Endodermal cell (in vitro differentiated cells): ENCODE measurements at regions not wholly inside any gene's neighbourhood (a gene's known extent, or its start where the extent isn't known, plus 50 kb on each side); places are given as distances from the start of the nearest gene placed in this dataset.

ENCODE experiments used
- DNase-seq: peaks from one replicate; pipeline ENCODE4 v3.0.0-alpha.2; 2017
- H3K27ac ChIP-seq: 2 replicates; pipeline ENCODE4 v1.5.1; 2013; ENCODE audit warnings: mild to moderate bottlenecking, low read depth, low read length, moderate library complexity
- H3K27me3 ChIP-seq: 2 replicates; pipeline ENCODE4 v1.6.1; 2013; ENCODE audit warnings: mild to moderate bottlenecking, low read length, moderate library complexity; ENCODE audit not compliant: insufficient read depth, control insufficient read depth, poor library complexity, severe bottlenecking
- H3K36me3 ChIP-seq: 2 replicates; pipeline ENCODE4 v1.7.0; 2013; ENCODE audit warnings: mild to moderate bottlenecking, low read length, moderate library complexity; ENCODE audit not compliant: control insufficient read depth, insufficient read depth
- H3K4me1 ChIP-seq: one replicate; pipeline ENCODE4 v1.7.0; 2013; ENCODE audit warnings: low read length; ENCODE audit not compliant: control insufficient read depth, insufficient read depth
- H3K4me3 ChIP-seq: 2 replicates; pipeline ENCODE4 v1.5.1; 2013; ENCODE audit warnings: mild to moderate bottlenecking, low read length, moderate library complexity
- H3K9ac ChIP-seq: 2 replicates; pipeline ENCODE4 v1.6.1; 2013; ENCODE audit warnings: mild to moderate bottlenecking, low read length, moderate library complexity; ENCODE audit not compliant: poor library complexity, severe bottlenecking; ENCODE audit errors: extremely low read depth
- H3K9me3 ChIP-seq: 2 replicates; pipeline ENCODE4 v1.6.1; 2013; ENCODE audit warnings: mild to moderate bottlenecking, low read length, moderate library complexity; ENCODE audit not compliant: control insufficient read depth
- H3K27ac Mint-ChIP-seq: 2 replicates; pipeline ENCODE4 v1.8.0; 2020; ENCODE audit warnings: mixed read lengths
- H3K27me3 Mint-ChIP-seq: 2 replicates; pipeline ENCODE4 v1.8.0; 2021; ENCODE audit warnings: mild to moderate bottlenecking, mixed read lengths; ENCODE audit not compliant: insufficient read depth
- H3K36me3 Mint-ChIP-seq: 2 replicates; pipeline ENCODE4 v1.8.0; 2020; ENCODE audit warnings: low read depth, mixed read lengths
- H3K4me1 Mint-ChIP-seq: 2 replicates; pipeline ENCODE4 v1.8.0; 2020; ENCODE audit warnings: mixed read lengths
- H3K4me3 Mint-ChIP-seq: 2 replicates; pipeline ENCODE4 v1.8.0; 2020; ENCODE audit warnings: mild to moderate bottlenecking, moderate library complexity, mixed read lengths
- H3K9me3 Mint-ChIP-seq: 2 replicates; pipeline ENCODE4 v1.8.0; 2020; ENCODE audit warnings: mild to moderate bottlenecking, mixed read lengths
- WGBS, 2 experiments: methylation state at CpG; one replicate each; pipeline versions ENCODE4 v1.1.5 to v1.1.7; 2013; ENCODE audit warnings: missing lambda C conversion rate in 2 of 2, mixed read lengths in 1 of 2; ENCODE audit not compliant: insufficient coverage in 1 of 2, insufficient read length in 1 of 2; 5-methylcytosine and 5-hydroxymethylcytosine counted together
- TF ChIP-seq, protein P1 (sequence below): fragments of 200-600 bp; sonication (generic); conservative IDR thresholded peaks from 2 replicates; pipeline ENCODE4 v1.5.0; 2021; ENCODE audit warnings: antibody characterized with exemption, mild to moderate bottlenecking

DNA sequence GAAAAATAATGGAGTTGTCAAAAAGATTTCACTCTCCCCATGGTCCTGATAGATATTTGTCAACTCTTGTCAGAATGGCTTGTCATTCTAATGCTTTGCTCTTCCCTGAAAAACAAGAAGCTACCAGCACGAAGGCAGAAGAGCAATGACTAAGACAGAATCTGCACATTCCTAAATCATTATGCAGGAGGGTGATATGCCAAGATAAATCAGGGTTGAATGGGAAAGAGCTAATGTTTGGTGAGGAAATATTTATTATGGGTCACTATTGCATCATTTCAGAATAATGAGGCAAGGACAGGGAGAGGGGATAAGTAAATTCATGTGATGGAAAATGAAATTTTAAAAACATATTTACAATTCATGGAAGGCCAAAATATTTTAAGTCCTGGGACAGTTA, 297.5 kb upstream of the XYLT1 start:
- H3K27ac ChIP-seq: no peak overlapping the region
- Mint-ChIP-seq H3K27me3 (no peaks in the 10 kb centered on the region), H3K9me3 (peaks cover 6% of the 10 kb centered on the region), H3K36me3 (no peaks in the 10 kb centered on the region), H3K4me1 (peaks cover 10% of the 10 kb centered on the region), H3K27ac (no peak overlapping the region), H3K4me3 (no peak overlapping the region)
- no peaks in the 10 kb centered on the region for H3K9me3 ChIP-seq
- H3K4me3 ChIP-seq: no peak overlapping the region
- 0 to 33% methylated on average over 1 of the region's 1 CpG for WGBS, 2 experiments
- H3K36me3 ChIP-seq: no peaks in the 10 kb centered on the region
- DNase-seq: no peak
- TF ChIP-seq, protein P1, sequence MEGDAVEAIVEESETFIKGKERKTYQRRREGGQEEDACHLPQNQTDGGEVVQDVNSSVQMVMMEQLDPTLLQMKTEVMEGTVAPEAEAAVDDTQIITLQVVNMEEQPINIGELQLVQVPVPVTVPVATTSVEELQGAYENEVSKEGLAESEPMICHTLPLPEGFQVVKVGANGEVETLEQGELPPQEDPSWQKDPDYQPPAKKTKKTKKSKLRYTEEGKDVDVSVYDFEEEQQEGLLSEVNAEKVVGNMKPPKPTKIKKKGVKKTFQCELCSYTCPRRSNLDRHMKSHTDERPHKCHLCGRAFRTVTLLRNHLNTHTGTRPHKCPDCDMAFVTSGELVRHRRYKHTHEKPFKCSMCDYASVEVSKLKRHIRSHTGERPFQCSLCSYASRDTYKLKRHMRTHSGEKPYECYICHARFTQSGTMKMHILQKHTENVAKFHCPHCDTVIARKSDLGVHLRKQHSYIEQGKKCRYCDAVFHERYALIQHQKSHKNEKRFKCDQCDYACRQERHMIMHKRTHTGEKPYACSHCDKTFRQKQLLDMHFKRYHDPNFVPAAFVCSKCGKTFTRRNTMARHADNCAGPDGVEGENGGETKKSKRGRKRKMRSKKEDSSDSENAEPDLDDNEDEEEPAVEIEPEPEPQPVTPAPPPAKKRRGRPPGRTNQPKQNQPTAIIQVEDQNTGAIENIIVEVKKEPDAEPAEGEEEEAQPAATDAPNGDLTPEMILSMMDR: no peak
- no peak overlapping the region for H3K9ac ChIP-seq
- H3K27me3 ChIP-seq: no peaks in the 10 kb centered on the region
- H3K4me1 ChIP-seq: no peaks in the 10 kb centered on the region

DNA sequence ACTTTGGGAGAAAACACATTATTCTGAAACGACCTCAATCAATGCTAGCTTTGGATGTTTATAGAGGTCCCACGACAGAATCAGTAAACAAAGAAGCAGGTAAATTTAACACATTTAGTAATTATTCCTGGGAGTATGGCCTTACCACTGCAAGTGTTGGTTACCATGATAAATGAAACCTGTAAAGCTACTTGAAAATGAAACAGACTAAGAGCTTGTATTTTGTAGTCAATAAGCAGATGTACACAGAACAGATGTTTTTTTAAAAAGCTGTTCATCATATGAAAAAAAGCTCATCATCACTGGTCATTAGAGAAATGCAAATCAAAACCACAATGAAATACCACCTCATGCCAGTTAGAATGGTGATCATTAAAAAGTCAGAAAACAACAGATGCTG, 295.3 kb upstream of the XYLT1 start:
- no peaks in the 10 kb centered on the region for H3K4me1 ChIP-seq
- Mint-ChIP-seq H3K27ac (no peak overlapping the region), H3K4me3 (no peak overlapping the region), H3K36me3 (no peaks in the 10 kb centered on the region), H3K27me3 (no peaks in the 10 kb centered on the region), H3K4me1 (peaks cover 4% of the 10 kb centered on the region), H3K9me3 (peaks cover 5% of the 10 kb centered on the region)
- DNase-seq: no peak
- H3K27ac ChIP-seq: no peak overlapping the region
- no peak overlapping the region for H3K4me3 ChIP-seq
- no peaks in the 10 kb centered on the region for H3K27me3 ChIP-seq
- no peaks in the 10 kb centered on the region for H3K9me3 ChIP-seq
- no peaks in the 10 kb centered on the region for H3K36me3 ChIP-seq
- 86% methylated on average over 1 to 2 of the region's 2 CpGs for WGBS, 2 experiments
- no peak overlapping the region for H3K9ac ChIP-seq
- TF ChIP-seq, protein P1: no peak

DNA sequence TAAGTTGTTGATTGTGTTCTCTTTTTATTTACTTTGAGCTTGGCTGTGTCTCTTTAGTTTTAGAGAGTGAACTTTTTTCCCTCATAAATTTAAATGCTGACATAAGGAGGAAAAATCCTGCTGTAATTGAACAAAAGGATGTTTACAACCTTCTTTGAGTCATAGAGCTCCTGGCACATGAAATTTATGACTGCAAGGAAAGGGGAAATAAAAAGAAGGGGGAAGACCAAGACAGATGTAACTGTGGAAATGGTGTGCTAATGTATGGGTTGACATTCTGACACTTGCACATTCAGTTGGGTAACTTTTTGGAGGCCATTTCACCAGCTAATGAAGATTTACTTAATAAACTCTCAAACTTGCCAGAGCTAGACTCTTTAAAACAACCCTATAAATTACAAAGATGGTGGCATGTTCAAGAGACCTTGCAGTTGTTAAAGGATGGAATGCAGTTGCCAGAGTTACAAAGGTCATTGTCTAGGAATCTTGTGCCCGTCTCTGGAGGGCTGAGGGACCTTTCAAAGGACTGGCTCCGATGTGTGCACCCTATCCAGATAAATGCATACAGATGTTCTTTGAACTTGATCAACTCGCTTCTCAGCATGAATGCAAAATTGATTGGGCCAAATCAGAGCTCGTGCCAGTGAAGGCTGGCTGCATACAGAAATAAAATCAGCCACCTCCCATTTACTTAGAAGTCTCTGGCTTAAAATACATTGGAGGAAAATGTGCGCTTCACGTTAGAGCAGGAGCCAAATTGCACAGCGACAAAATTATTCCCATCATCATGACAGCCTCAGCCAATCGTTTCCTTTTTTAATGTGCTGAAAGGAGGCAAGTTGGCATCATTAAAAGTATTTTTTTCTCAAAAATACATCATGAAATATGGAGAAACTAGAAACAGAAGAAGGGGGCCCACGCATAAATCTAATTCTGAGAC, 289.0 kb upstream of the XYLT1 start:
- Mint-ChIP-seq H3K36me3 (no peaks in the 10 kb centered on the region), H3K4me3 (no peak overlapping the region), H3K4me1 (peaks cover 3% of the 10 kb centered on the region), H3K9me3 (peaks cover 5% of the 10 kb centered on the region), H3K27me3 (no peaks in the 10 kb centered on the region), H3K27ac (no peak overlapping the region)
- Histone ChIP-seq H3K9me3 (peaks cover 4% of the 10 kb centered on the region), H3K4me3 (no peak overlapping the region), H3K27ac (peak overlapping the region; percentile 45), H3K36me3 (no peaks in the 10 kb centered on the region), H3K27me3 (no peaks in the 10 kb centered on the region), H3K9ac (no peak overlapping the region), H3K4me1 (no peaks in the 10 kb centered on the region)
- DNase-seq: no peak
- TF ChIP-seq, protein P1: no peak
- 80 to 92% methylated on average over 5 to 9 of the region's 9 CpGs for WGBS, 2 experiments
